Muscle of leg (tissue), 3 donors: ENCODE measurements at regions not wholly inside any gene's neighbourhood (a gene's known extent, or its start where the extent isn't known, plus 50 kb on each side); places are given as distances from the start of the nearest gene placed in this dataset.

Experiments used
- DNase-seq: peaks from one replicate; pipeline ENCODE4 v3.0.0; 2013
- H3K27ac ChIP-seq: one replicate; pipeline ENCODE4 v1.5.1; 2013; ENCODE audit warnings: mild to moderate bottlenecking, low read length, control low read depth
- H3K27me3 ChIP-seq: one replicate; pipeline ENCODE4 v1.6.1; 2013; ENCODE audit warnings: low read length; ENCODE audit not compliant: control insufficient read depth, insufficient read depth
- H3K36me3 ChIP-seq: one replicate; pipeline ENCODE4 v1.6.1; 2013; ENCODE audit warnings: low read length; ENCODE audit not compliant: control insufficient read depth, insufficient read depth
- H3K4me1 ChIP-seq: one replicate; pipeline ENCODE4 v1.6.1; 2013; ENCODE audit warnings: low read length; ENCODE audit not compliant: control insufficient read depth, insufficient read depth
- H3K4me3 ChIP-seq: one replicate; pipeline ENCODE4 v1.5.1; 2013; ENCODE audit warnings: low read length, control low read depth
- H3K9me3 ChIP-seq: replicated peaks from 2 replicates; pipeline ENCODE4 v1.6.1; 2013; ENCODE audit warnings: low read depth, low read length; ENCODE audit not compliant: control insufficient read depth
- WGBS: methylation state at CpG from one replicate; pipeline ENCODE4 v1.1.5; 2013; ENCODE audit warnings: missing lambda C conversion rate; ENCODE audit not compliant: insufficient coverage; 5-methylcytosine and 5-hydroxymethylcytosine counted together

DNA sequence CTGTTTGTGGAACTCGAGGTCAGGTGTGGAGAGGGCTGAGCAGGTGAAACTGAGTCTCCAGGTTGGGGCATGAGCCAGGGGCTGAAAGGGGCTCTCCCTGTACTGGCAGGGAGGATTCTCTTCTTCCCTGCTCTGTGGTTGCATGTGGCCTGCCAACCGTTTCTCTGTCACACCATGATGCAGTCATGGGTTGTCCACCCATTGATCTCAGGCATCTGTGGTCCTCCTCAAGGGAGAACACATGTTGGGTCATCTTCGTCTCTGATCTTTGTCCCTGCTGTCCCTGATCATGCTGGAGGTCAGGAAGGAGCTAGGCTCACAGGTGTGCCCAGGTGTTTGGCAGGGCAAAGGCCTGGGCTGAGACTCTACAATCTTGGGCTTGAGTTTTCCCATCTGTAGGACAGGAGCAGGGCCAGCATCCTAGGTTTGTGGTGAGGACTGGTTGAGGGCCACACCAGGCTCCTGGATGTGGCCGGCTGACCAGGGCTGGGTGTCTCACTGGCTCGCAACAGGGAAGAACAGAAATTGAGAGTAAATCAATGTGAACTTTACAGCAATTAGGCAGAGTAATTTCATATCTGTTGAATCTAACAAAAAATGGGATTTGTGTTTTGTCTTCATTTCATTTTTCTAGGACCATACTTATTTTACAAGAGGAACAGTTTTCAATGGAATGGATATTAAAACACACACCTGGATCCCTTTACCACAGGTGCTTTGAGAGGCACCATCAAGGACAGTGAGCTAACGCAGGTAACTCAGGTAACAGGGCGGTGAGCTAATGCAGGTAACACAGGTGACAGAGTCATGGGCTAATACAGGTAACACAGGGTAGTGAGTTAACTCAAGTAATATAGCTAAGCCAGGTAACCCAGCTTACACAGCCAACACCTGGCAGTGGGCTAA, 58.5 kb upstream of the IGFBP3 start:
- H3K4me3 ChIP-seq, result no peak overlapping the region
- no peak overlapping the region for H3K27ac ChIP-seq
- peaks cover 2% of the 10 kb centered on the region for H3K27me3 ChIP-seq
- H3K4me1 ChIP-seq, result peaks cover 24% of the 10 kb centered on the region
- DNase-seq, result no peak
- peaks cover 6% of the 10 kb centered on the region for H3K9me3 ChIP-seq
- no peaks in the 10 kb centered on the region for H3K36me3 ChIP-seq
- whole genome bisulfite sequencing, result 94% methylated on average over 5 of the region's 7 CpGs

DNA sequence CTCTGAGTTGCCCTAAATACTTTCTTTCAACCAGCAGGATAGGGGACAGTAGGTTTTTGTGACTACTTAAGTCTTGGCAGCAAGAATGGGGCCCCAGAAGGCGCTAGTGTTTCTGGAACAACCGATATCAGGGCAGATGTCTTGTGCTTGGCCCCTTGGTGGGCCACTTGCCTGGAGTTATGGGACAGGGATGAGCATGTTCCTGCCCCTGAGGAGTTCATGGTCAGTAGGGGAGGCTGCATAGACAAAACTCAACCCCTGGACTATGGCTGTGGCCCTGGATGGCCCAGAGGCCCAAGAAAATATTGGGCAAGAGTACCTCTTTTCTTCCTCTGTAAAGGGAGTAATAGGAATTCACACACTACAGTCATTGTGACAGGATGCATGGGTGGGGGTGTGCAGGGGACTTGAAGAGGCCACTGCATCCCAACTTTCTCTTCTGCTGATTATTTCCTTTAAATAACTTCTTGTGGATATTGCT, 57.7 kb upstream of the IGFBP3 start:
- no peak for DNase-seq
- H3K4me3 ChIP-seq, result no peak overlapping the region
- no peaks in the 10 kb centered on the region for H3K36me3 ChIP-seq
- H3K4me1 ChIP-seq, result peaks cover 25% of the 10 kb centered on the region
- H3K9me3 ChIP-seq, result peaks cover 6% of the 10 kb centered on the region
- peak overlapping the region; percentile 67 for H3K27ac ChIP-seq
- 39% methylated on average over 2 of the region's 2 CpGs for WGBS
- peaks cover 2% of the 10 kb centered on the region for H3K27me3 ChIP-seq

DNA sequence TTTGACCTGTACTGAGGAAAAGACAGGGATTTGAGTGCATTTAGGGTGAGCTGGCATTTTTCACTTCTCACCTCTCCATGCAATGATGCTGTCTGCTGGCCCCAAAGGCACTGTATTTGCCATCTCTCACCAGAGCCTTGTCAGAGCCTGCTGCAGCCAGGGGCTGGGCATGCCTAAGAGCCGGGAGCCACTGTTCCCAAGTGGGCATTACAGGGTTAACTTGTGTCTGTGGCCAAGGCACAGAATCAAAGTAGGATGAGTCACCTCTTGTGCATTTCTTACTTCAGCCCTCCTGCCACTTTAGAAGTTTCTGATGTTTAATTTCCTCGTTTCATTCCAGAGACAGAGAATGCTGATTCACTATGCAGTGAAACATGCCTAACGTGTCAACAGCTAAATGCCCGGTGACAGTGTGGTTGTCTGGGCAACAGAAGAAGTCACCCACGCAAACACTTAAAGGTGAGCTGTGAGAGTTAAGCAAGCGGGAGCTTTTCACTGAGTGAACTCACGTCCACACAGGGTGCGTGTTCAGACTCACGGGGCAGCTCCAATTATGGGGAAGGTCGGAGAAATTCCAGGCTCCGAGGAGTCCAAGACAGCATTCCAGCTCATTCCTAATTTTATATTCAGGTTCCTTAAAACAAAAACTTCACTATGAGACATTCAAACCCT, 57.1 kb upstream of the IGFBP3 start:
- H3K9me3 ChIP-seq, result peaks cover 6% of the 10 kb centered on the region
- H3K27ac ChIP-seq, result peak overlapping the region; percentile 67
- H3K27me3 ChIP-seq, result peaks cover 2% of the 10 kb centered on the region
- 9% methylated on average over 8 of the region's 11 CpGs for WGBS
- peak; percentile 68 for DNase-seq
- no peak overlapping the region for H3K4me3 ChIP-seq
- H3K36me3 ChIP-seq, result no peaks in the 10 kb centered on the region
- H3K4me1 ChIP-seq, result peaks cover 19% of the 10 kb centered on the region

DNA sequence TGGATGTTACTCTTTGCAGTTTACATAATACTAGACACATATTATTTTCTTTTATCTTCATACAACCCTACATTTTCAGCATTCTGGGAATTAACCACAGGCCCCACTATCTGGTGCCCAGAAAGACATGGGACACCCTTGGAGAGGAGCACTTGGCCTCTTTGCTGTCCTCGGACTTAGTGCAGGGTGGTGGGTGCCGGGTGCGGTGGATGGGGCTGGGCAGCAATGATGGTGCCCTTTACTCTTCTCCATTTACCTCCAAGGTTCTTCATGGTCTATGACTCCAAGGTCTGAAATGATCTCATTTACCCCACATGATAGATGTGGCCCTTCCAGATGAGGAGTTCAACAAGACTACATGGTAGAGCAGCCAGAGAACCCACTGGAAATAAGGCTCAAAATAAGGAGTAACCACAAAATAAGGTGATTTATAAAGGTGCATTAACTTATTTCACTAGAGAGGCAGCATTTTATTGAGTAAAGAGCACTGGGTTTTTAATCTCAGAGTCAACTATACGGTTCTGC, 56.2 kb upstream of the IGFBP3 start:
- peaks cover 4% of the 10 kb centered on the region for H3K9me3 ChIP-seq
- WGBS, result no CpG with 5 or more reads among the region's 4 CpGs
- no peak overlapping the region for H3K4me3 ChIP-seq
- peaks cover 2% of the 10 kb centered on the region for H3K27me3 ChIP-seq
- no peak overlapping the region for H3K27ac ChIP-seq
- DNase-seq, result no peak
- peaks cover 19% of the 10 kb centered on the region for H3K4me1 ChIP-seq
- H3K36me3 ChIP-seq, result no peaks in the 10 kb centered on the region

DNA sequence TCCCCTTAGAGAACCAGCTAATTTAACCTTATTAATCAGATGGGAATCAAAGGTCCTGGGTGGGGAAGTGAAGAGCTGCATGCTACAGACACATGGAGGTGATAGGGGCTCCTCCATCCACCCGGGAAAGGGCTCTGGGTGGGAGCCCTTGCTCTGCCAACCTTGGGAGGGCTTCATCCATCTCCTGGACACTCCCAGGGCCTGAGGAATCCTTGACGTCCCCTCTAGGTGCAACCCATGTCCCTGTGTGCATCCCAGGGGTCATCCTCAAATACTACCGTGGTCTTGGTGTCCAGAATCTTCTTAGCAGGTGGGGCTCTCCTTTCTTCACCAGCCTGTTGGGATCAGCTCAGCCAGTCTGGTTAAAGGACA, 55.4 kb upstream of the IGFBP3 start:
- Histone ChIP-seq H3K4me1 (peaks cover 19% of the 10 kb centered on the region), H3K4me3 (no peak overlapping the region), H3K9me3 (no peaks in the 10 kb centered on the region), H3K27ac (no peak overlapping the region), H3K27me3 (peaks cover 2% of the 10 kb centered on the region), H3K36me3 (no peaks in the 10 kb centered on the region)
- 92% methylated on average over 2 of the region's 3 CpGs for WGBS
- DNase-seq, result no peak

DNA sequence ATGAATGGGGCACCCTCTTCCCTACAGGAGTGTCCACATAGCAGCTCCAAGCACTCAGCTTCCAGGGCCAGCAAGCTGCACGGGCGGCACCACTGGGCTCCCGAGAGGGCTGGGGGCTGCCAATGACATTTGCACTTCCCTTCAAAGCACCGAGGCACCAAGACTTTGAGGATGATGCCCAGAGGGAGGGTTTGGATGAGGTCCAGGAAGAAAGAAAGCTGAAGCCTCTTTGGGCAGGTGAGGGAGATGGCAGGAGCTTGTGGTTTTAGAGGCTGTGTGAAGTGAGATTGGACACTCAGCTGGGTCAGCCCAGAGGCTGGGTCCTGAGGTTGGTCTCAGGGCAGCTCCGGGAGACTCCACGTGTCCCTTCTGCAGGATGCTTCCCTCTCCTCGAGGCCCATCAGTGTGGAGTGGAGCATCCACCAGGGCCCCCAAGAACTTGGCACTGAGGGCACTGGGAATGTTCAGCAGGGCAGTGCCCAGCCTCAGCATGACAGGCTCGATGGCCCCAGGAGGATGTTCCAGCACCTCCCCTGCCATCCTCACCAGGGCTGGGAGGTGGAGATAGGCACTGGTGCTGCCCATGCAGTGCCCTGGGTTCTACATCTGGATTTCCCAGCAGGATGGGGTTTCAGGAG, 54.9 kb upstream of the IGFBP3 start:
- no peak for DNase-seq
- 87% methylated on average over 7 of the region's 8 CpGs for WGBS

DNA sequence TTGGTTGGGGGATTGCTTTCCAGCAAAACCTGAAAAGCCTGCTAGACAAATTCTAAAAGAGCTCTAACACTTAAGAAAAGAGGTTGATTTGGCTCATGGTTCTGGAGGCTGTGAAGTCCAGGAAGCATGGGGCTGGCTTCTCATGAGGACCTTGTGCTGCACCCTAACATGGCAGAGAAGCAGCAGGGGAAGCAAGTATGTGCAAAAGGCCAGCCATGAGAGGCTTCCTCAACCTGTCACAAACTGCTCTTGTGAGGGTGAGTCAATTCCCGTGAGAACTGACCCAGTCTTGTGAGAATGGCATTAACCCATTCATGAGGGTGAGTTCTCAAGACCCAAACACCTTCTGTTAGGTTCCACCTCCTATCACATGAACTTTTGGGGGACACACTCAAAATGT, 54.3 kb upstream of the IGFBP3 start:
- peaks cover 19% of the 10 kb centered on the region for H3K4me1 ChIP-seq
- H3K36me3 ChIP-seq, result no peaks in the 10 kb centered on the region
- no peak overlapping the region for H3K27ac ChIP-seq
- H3K4me3 ChIP-seq, result no peak overlapping the region
- H3K9me3 ChIP-seq, result no peaks in the 10 kb centered on the region
- WGBS, result no CpG with 5 or more reads among the region's 1 CpG
- peaks cover 2% of the 10 kb centered on the region for H3K27me3 ChIP-seq
- no peak for DNase-seq

More for the DNA sequence above, 54.9 kb upstream of the IGFBP3 start:
- no peak overlapping the region for H3K27ac ChIP-seq
- H3K9me3 ChIP-seq, result no peaks in the 10 kb centered on the region
- H3K4me1 ChIP-seq, result peaks cover 19% of the 10 kb centered on the region
- H3K36me3 ChIP-seq, result no peaks in the 10 kb centered on the region
- H3K4me3 ChIP-seq, result no peak overlapping the region
- H3K27me3 ChIP-seq, result peaks cover 2% of the 10 kb centered on the region

DNA sequence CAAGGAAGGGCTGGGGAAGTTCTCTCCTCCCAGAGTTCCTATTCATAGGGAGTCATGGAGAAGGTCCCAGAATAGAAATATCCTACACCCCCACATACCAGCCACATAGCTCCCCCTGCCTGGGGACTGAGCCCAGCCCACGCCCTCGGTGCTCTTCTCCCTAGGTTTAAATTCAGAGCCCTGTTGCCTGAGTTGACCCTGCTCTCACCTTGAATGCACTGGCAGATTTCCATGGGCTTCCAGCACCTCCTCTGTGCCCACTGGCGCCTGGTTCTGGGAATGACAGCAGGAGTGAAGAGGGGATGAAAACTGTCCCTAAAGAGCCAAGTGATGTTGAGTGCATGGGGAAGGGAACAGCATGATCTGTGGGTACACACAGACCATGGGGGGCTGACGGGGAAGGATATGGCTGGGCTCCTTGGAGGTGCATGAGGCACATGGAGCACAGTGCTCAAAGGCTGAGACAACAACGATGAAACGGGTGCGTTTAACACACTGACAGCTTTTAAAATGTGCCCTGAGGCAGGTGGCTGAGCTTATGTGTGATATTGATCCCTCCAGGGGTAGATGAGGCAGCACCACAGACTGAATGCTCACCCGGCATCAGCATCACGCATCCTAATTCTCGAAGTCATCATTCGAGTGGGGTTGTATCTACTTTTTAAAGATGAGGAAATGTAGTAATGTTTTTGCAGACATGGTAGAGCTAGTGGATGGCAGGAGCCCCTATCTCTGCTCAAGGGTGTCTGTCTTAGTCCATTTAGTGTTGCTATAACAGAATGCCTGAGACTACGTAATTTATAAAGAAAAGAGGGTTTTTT, 53.7 kb upstream of the IGFBP3 start:
- WGBS, result 92% methylated on average over 8 of the region's 12 CpGs
- Histone ChIP-seq H3K27ac (no peak overlapping the region), H3K27me3 (peaks cover 2% of the 10 kb centered on the region), H3K4me1 (peaks cover 19% of the 10 kb centered on the region), H3K36me3 (no peaks in the 10 kb centered on the region), H3K9me3 (no peaks in the 10 kb centered on the region), H3K4me3 (no peak overlapping the region)
- no peak for DNase-seq

DNA sequence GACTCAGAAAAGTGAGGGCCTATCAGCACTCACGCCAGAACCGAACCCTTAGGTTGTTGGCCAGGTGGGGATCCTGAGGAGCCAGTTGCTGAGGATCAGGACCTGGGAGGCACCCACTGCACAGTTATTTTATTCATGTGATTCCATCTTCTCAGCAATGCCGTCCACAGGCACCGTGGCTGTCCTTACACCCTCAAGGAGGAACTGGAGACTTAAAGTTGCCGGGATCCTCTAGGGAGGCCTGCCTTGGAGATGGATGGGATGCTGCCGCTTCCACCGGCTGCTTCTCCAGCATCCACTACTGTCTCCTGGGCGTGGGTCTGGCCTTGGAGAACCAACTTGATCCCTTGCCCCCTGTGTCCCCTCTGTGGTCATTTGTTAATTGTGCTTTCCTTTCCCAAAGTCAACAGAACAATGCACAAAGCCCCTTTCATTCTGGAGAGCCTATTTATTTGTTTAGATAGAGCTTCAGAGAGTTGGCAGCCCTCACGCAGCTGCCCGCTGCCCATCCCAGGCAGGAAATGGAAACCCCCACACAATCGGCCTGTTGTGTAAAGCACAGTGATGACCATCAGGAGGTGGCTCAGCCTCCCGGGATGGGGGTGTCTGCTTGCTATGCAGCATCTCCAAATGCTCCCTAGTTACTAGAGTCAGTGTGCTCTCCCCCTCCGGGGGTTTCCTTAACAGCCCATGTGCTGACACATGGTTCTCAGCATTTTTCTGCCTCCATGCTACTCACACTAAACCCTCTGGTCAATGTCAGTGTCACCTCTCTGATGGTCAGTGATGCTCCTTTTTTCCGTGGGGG, 52.9 kb upstream of the IGFBP3 start:
- peaks cover 2% of the 10 kb centered on the region for H3K27me3 ChIP-seq
- H3K27ac ChIP-seq, result no peak overlapping the region
- peak; percentile 29 for DNase-seq
- H3K9me3 ChIP-seq, result no peaks in the 10 kb centered on the region
- WGBS, result 63% methylated on average over 6 of the region's 14 CpGs
- H3K4me1 ChIP-seq, result peaks cover 15% of the 10 kb centered on the region
- no peaks in the 10 kb centered on the region for H3K36me3 ChIP-seq
- H3K4me3 ChIP-seq, result no peak overlapping the region
